C1 segment of cervical spinal cord (tissue), 14 donors: ENCODE measurements at regions not wholly inside any gene's neighbourhood (a gene's known extent, or its start where the extent isn't known, plus 50 kb on each side); places are given as distances from the start of the nearest gene placed in this dataset.

Source experiments
- DNase-seq, 14 donors: peaks; one replicate each; lab custom pipeline; 2025; lab: John Stamatoyannopoulos, UW

GRCh38 chr7:17601921-17602320, 303.5 kb downstream of the AHR start:
- DNase-seq: no peak

- no peak for DNase-seq
Observed at GRCh38 chr7:17608114-17608833, 309.8 kb downstream of the AHR start.

- no peak for DNase-seq
Observed at GRCh38 chr7:17611611-17612010, 313.2 kb downstream of the AHR start.

- DNase-seq: no peak
Observed at GRCh38 chr7:17613338-17614041, 315.0 kb downstream of the AHR start.

- no peak for DNase-seq
Observed at GRCh38 chr7:17617380-17617779, 318.9 kb downstream of the AHR start.

- no peak for DNase-seq
Observed at GRCh38 chr7:17617857-17618651, 319.6 kb downstream of the AHR start.

- DNase-seq: no peak
Observed at GRCh38 chr7:17618652-17618974, 320.2 kb downstream of the AHR start.

- no peak for DNase-seq
Observed at GRCh38 chr7:17619196-17619818, 320.9 kb downstream of the AHR start.

- no peak for DNase-seq
Observed at GRCh38 chr7:17620566-17620965, 319.7 kb downstream of the SNX13 start.

- no peak for DNase-seq
Observed at GRCh38 chr7:17622451-17622850, 317.8 kb downstream of the SNX13 start.

- no peak for DNase-seq
Observed at GRCh38 chr7:17623546-17624185, 316.6 kb downstream of the SNX13 start.

- DNase-seq: no peak
Observed at GRCh38 chr7:17624379-17624778, 315.9 kb downstream of the SNX13 start.

GRCh38 chr7:17625043-17625442, 315.3 kb downstream of the SNX13 start:
- no peak for DNase-seq

- no peak for DNase-seq
Observed at GRCh38 chr7:17626235-17626634, 314.1 kb downstream of the SNX13 start.

- DNase-seq: no peak
Observed at GRCh38 chr7:17631061-17631460, 309.2 kb downstream of the SNX13 start.

- DNase-seq: no peak
Observed at GRCh38 chr7:17632384-17632783, 307.9 kb downstream of the SNX13 start.

GRCh38 chr7:17633067-17633466, 307.2 kb downstream of the SNX13 start:
- no peak for DNase-seq

GRCh38 chr7:17638727-17639126, 301.6 kb downstream of the SNX13 start:
- no peak for DNase-seq

- peak in 1 of 14 donors; percentile 8 for DNase-seq
Observed at GRCh38 chr7:17640730-17641377, 299.4 kb downstream of the SNX13 start.

- no peak for DNase-seq
Observed at GRCh38 chr7:17645500-17645899, 294.8 kb downstream of the SNX13 start.
